Cortex of kidney (tissue), 1 donor: ENCODE measurements at regions not wholly inside any gene's neighbourhood (a gene's known extent, or its start where the extent isn't known, plus 50 kb on each side); places are given as distances from the start of the nearest gene placed in this dataset.

ENCODE experiments used
- DNase-seq: peaks from one replicate; lab custom pipeline; 2025; lab: John Stamatoyannopoulos, UW

- DNase-seq, result no peak
Observed at GRCh38 chr13:33711436-33711835, 106.5 kb upstream of the RFC3 start.

- no peak for DNase-seq
Observed at GRCh38 chr13:33717775-33718174, 100.2 kb upstream of the RFC3 start.

GRCh38 chr13:33721724-33722123 lies 96.2 kb upstream of the RFC3 start:
- no peak for DNase-seq

GRCh38 chr13:33722216-33722915 lies 95.6 kb upstream of the RFC3 start:
- DNase-seq, result no peak

- DNase-seq, result no peak
Observed at GRCh38 chr13:33723365-33723764, 94.6 kb upstream of the RFC3 start.

GRCh38 chr13:33723772-33724435 lies 94.0 kb upstream of the RFC3 start:
- no peak for DNase-seq

GRCh38 chr13:33725340-33725739 lies 92.6 kb upstream of the RFC3 start:
- no peak for DNase-seq

- no peak for DNase-seq
Observed at GRCh38 chr13:33727297-33728083, 90.5 kb upstream of the RFC3 start.

GRCh38 chr13:33728271-33729037 lies 89.5 kb upstream of the RFC3 start:
- no peak for DNase-seq

- no peak for DNase-seq
Observed at GRCh38 chr13:33730147-33730546, 87.8 kb upstream of the RFC3 start.

GRCh38 chr13:33730619-33731018 lies 87.3 kb upstream of the RFC3 start:
- DNase-seq, result no peak

- no peak for DNase-seq
Observed at GRCh38 chr13:33735276-33735675, 82.7 kb upstream of the RFC3 start.

GRCh38 chr13:33739254-33739653 lies 78.7 kb upstream of the RFC3 start:
- no peak for DNase-seq

GRCh38 chr13:33740134-33740538 lies 77.8 kb upstream of the RFC3 start:
- no peak for DNase-seq

GRCh38 chr13:33742321-33742720 lies 75.6 kb upstream of the RFC3 start:
- DNase-seq, result no peak

GRCh38 chr13:33743438-33744368 lies 74.2 kb upstream of the RFC3 start:
- DNase-seq, result no peak

- no peak for DNase-seq
Observed at GRCh38 chr13:33744589-33745369, 73.2 kb upstream of the RFC3 start.

- no peak for DNase-seq
Observed at GRCh38 chr13:33745370-33746324, 72.3 kb upstream of the RFC3 start.

- DNase-seq, result no peak
Observed at GRCh38 chr13:33746867-33747266, 71.1 kb upstream of the RFC3 start.
